ENCODE measurements at regions not wholly inside any gene's neighbourhood (a gene's known extent, or its start where the extent isn't known, plus 50 kb on each side); places are given as distances from the start of the nearest gene placed in this dataset.

DNA sequence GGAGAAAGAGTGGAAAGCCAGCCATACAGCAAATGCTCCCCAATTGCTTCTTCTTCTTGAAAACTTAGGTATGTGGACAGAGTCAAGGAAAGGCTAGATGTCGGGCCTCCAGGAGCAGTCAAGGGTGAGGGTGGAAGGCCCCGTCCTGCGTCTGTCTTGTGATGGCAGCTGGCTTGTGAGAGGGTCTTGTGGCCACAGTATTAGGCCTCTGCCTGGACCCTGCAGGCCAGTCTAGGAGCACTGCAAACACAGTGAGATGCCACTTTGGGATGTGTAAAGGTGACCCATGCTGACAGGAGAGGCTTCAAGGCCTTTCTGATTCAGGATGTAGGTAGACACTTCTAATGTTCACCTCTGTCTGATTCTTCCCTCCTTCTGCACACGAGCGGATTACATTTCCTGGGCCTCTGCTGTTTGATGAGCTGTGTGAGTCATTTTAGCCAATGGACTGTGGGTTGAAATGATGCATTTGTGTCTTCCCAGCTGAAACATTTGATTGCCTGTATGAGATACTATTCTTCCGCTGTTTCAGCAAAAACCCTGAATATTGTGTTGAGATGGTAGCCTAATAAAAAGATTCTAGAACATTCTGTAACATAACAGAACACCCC lies 135.4 kb downstream of the EMX2 start:
- no peak overlapping the region for H2AFZ ChIP-seq (ENCODE audit: control insufficient read depth, low read depth, low read length)
- no peaks in the 10 kb centered on the region; the same call in 2 of the 3 replicates for H3K9me3 ChIP-seq (replicated peaks; ENCODE audit: control insufficient read depth, insufficient read depth, low read length)
- no TSS peak for BruUV-seq (replicated peaks)
- TF ChIP-seq IRF4 (IDR thresholded peaks at IDR 0.05; ENCODE audit: low read depth, low read length) = no peak
- TF ChIP-seq IKZF1 (conservative IDR thresholded peaks at IDR 0.05) = no peak
- TF ChIP-seq TARDBP (IDR thresholded peaks at IDR 0.05; ENCODE audit: borderline replicate concordance) = no peak
- no peak for TF ChIP-seq FOS (IDR thresholded peaks at IDR 0.05; ENCODE audit: borderline replicate concordance, extremely low read depth, insufficient read length)
- no peak for TF ChIP-seq NR2C1 (IDR thresholded peaks at IDR 0.05)
- no peak for TF ChIP-seq CREM (IDR thresholded peaks at IDR 0.05; ENCODE audit: low read depth)
- TF ChIP-seq, protein P1, sequence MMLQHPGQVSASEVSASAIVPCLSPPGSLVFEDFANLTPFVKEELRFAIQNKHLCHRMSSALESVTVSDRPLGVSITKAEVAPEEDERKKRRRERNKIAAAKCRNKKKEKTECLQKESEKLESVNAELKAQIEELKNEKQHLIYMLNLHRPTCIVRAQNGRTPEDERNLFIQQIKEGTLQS (IDR thresholded peaks at IDR 0.05; ENCODE audit: borderline replicate concordance, extremely low read depth, low read depth, low read length) = no peak
- no peak for TF ChIP-seq TCF12 (IDR thresholded peaks at IDR 0.05; ENCODE audit: low read depth, low read length)
- no peak for TF ChIP-seq STAT1 (conservative IDR thresholded peaks at IDR 0.05)
- no peak for TF ChIP-seq NFYA (IDR thresholded peaks at IDR 0.05; ENCODE audit: borderline replicate concordance, low read depth, low read length)
- TF ChIP-seq SUPT20H (IDR thresholded peaks at IDR 0.05; ENCODE audit: borderline replicate concordance, control insufficient read depth, low read depth, low read length) = no peak
- TF ChIP-seq NBN (IDR thresholded peaks at IDR 0.05) = no peak
- TF ChIP-seq, protein P2, sequence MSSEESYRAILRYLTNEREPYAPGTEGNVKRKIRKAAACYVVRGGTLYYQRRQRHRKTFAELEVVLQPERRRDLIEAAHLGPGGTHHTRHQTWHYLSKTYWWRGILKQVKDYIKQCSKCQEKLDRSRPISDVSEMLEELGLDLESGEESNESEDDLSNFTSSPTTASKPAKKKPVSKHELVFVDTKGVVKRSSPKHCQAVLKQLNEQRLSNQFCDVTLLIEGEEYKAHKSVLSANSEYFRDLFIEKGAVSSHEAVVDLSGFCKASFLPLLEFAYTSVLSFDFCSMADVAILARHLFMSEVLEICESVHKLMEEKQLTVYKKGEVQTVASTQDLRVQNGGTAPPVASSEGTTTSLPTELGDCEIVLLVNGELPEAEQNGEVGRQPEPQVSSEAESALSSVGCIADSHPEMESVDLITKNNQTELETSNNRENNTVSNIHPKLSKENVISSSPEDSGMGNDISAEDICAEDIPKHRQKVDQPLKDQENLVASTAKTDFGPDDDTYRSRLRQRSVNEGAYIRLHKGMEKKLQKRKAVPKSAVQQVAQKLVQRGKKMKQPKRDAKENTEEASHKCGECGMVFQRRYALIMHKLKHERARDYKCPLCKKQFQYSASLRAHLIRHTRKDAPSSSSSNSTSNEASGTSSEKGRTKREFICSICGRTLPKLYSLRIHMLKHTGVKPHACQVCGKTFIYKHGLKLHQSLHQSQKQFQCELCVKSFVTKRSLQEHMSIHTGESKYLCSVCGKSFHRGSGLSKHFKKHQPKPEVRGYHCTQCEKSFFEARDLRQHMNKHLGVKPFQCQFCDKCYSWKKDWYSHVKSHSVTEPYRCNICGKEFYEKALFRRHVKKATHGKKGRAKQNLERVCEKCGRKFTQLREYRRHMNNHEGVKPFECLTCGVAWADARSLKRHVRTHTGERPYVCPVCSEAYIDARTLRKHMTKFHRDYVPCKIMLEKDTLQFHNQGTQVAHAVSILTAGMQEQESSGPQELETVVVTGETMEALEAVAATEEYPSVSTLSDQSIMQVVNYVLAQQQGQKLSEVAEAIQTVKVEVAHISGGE (CRISPR knock-in tag; IDR thresholded peaks at IDR 0.05) = no peak
- TF ChIP-seq KLF5 (IDR thresholded peaks at IDR 0.05; ENCODE audit: partially characterized antibody) = no peak
- TF ChIP-seq MXI1 (IDR thresholded peaks at IDR 0.05; ENCODE audit: low read depth, low read length) = no peak
- no peak overlapping the region for H3K27ac ChIP-seq (ENCODE audit: control insufficient read depth, insufficient read depth)
- intact Hi-C loops (cut with micrococcal nuclease; ENCODE audit: unreplicated experiment) (no loop called here), in situ Hi-C loops (cut with MboI) (no loop called here)
- H3K79me2 ChIP-seq (ENCODE audit: control insufficient read depth, insufficient read depth, low read length) = no peaks in the 10 kb centered on the region
- H3K27me3 ChIP-seq (replicated peaks in 1 of 2; ENCODE audit: control insufficient read depth in 2 of 2, insufficient read depth in 2 of 2, low read length in 1 of 2) = peaks cover 0 to 3% of the 10 kb centered on the region in 2 experiments; a peak in 1 of 4 replicates
- ChIA-PET SMC1A (ENCODE audit: uncharacterized antibody, unreplicated experiment) (interaction anchor here (1.0 to 1.2 kb wide), 2 partner anchors 10 to 140 kb away, joined by 3 read pairs; no protein-coding TSS in a partner anchor), CTCF (no interaction called here), POLR2A (no interaction called here), RAD21 (ENCODE audit: unreplicated experiment) (interaction anchor here (1.2 kb wide), 1 partner anchor 24 kb away, joined by 3 read pairs; no protein-coding TSS in a partner anchor)
- 58% methylated on average over 6 of the region's 6 CpGs for WGBS (ENCODE audit: insufficient coverage, insufficient replicate concordance, low lambda C conversion rate, missing lambda C conversion rate)
- no peaks in the 10 kb centered on the region for H3K36me3 ChIP-seq (ENCODE audit: control insufficient read depth in 2 of 2, insufficient read depth in 2 of 2, low read length in 1 of 2)
- DNase-seq (ENCODE audit: low read depth, low spot score) (no peak), ATAC-seq (no peak), FAIRE-seq (no peak)
- H3K4me1 ChIP-seq (ENCODE audit: control insufficient read depth, insufficient read depth, low read length) = no peaks in the 10 kb centered on the region
- H4K20me1 ChIP-seq (ENCODE audit: control insufficient read depth, insufficient read depth) = no peaks in the 10 kb centered on the region
- H3K4me3 ChIP-seq = no peak overlapping the region
- no peak overlapping the region for H3K9ac ChIP-seq (ENCODE audit: control insufficient read depth, insufficient read depth, low read length)
- no peak overlapping the region for H3K4me2 ChIP-seq (ENCODE audit: control insufficient read depth, insufficient read depth)

Data from GM12878 (cell line).